Testis (tissue), 2 donors: ENCODE measurements at regions not wholly inside any gene's neighbourhood (a gene's known extent, or its start where the extent isn't known, plus 50 kb on each side); places are given as distances from the start of the nearest gene placed in this dataset.

Experiments
- DNase-seq: peaks from one replicate; pipeline ENCODE4 v3.0.0-alpha.2; 2019
- H3K27ac ChIP-seq, 2 donors: fragments of 200-600 bp; sonication (generic); one replicate each; pipeline ENCODE4 v1.5.1; 2019
- H3K27me3 ChIP-seq: fragments of 200-600 bp; sonication (generic); one replicate; pipeline ENCODE4 v1.5.1; 2019
- H3K36me3 ChIP-seq: fragments of 200-600 bp; sonication (generic); one replicate; pipeline ENCODE4 v1.5.1; 2017; ENCODE audit warnings: low read depth; ENCODE audit errors: missing control alignments
- H3K4me1 ChIP-seq: fragments of 200-600 bp; sonication (generic); one replicate; pipeline ENCODE4 v1.5.1; 2019
- H3K4me3 ChIP-seq, 2 donors: fragments of 200-600 bp; sonication (generic); one replicate each; pipeline ENCODE4 v1.5.1; 2017 to 2019
- H3K9me3 ChIP-seq: fragments of 200-600 bp; sonication (generic); one replicate; pipeline ENCODE4 v1.5.1; 2017
- POLR2A ChIP-seq: fragments of 450-650 bp; IDR thresholded peaks from one replicate; pipeline ENCODE4 v1.6.1; 2017; ENCODE audit warnings: antibody characterized with exemption, mild to moderate bottlenecking, moderate library complexity
- WGBS, 2 donors: methylation state at CpG; one replicate each; pipeline ENCODE4 v1.1.5; 2018; 5-methylcytosine and 5-hydroxymethylcytosine counted together
- intact Hi-C: fragments of 100-400 bp; cut with DNase I; formaldehyde crosslinking; loops from one replicate; pipeline ENCODE4 v1.15.1; 2023; ENCODE audit warnings: low total_unique reads
- TF ChIP-seq, protein P1 (sequence below), 3 experiments: fragments of 450-650 bp in 2 of 3; fragments of 200-600 bp in 1 of 3; sonication (generic) in 1 of 3; IDR thresholded peaks; one replicate each; pipeline ENCODE4 v1.5.1; 2016 to 2019; ENCODE audit warnings: antibody characterized with exemption in 3 of 3, mild to moderate bottlenecking in 2 of 3, moderate library complexity in 1 of 3

DNA sequence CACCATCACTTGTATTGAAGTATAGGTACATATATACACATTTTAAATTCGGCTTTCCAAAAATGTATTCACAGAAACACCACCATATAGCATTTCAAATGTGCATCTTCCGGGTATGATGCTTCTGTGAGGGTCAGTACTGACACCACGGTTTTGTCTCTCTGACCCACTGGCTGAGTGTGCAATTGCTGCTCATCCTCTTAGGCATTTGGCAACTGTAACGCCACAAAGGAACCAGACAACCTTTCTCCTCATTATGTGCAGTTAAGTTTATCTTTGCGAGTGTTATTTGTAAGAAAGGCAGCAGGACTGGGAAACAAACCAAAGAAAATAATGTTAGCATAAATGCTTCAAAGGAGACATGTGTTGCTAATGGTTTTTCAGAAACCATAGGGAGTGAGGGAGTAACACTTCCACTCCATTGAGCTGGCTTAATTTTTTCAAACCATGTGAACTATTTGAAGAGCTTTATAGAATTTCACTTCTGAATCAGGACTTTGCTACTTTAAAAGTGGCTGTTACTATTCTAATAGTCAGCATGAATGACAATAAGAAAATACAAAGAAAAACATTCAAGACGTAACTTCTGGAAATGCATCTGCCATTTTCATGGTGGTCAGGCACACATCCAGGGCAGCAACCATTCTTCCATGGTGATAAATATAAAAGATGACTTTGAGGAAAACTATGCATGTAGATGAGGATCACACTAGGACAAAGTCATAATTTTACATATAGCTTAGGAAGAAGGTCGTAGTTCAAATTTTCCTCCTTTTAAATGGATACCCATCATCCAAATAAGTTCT is 423.3 kb downstream of the MZT1 start:
- Histone ChIP-seq H3K27ac (no peak overlapping the region), H3K9me3 (no peaks in the 10 kb centered on the region), H3K4me3 (no peak overlapping the region), H3K36me3 (no peaks in the 10 kb centered on the region), H3K27me3 (no peaks in the 10 kb centered on the region), H3K4me1 (no peaks in the 10 kb centered on the region)
- TF ChIP-seq POLR2A: no peak
- TF ChIP-seq, protein P1, sequence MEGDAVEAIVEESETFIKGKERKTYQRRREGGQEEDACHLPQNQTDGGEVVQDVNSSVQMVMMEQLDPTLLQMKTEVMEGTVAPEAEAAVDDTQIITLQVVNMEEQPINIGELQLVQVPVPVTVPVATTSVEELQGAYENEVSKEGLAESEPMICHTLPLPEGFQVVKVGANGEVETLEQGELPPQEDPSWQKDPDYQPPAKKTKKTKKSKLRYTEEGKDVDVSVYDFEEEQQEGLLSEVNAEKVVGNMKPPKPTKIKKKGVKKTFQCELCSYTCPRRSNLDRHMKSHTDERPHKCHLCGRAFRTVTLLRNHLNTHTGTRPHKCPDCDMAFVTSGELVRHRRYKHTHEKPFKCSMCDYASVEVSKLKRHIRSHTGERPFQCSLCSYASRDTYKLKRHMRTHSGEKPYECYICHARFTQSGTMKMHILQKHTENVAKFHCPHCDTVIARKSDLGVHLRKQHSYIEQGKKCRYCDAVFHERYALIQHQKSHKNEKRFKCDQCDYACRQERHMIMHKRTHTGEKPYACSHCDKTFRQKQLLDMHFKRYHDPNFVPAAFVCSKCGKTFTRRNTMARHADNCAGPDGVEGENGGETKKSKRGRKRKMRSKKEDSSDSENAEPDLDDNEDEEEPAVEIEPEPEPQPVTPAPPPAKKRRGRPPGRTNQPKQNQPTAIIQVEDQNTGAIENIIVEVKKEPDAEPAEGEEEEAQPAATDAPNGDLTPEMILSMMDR (IDR thresholded peaks at IDR 0.05): no peak
- 67 to 69% methylated on average over 7 of the region's 7 CpGs for WGBS, 2 donors
- DNase-seq: no peak
- intact Hi-C loops: no loop called here

DNA sequence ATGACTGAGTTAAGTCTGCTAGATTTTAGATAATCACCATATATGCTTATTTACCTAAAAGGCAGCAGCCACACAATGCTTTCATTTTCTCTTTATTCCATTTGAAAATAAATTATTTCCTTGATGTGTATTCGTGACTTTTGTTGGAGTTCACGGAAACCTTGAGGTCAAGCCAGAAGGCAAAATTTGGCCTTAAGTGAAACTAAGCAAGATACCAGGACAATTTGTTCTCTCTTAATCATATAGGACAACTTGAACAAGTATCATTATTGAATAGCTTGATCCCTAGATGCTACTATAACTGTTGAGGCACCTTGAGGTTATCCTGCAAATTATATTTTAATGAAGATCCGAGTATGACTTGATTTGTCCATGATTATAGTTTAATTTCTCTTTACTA is 429.2 kb upstream of the DACH1 start:
- H3K9me3 ChIP-seq: no peaks in the 10 kb centered on the region
- 32 to 47% methylated on average over 3 of the region's 3 CpGs for WGBS, 2 donors
- intact Hi-C loops: no loop called here
- no peak overlapping the region for H3K4me3 ChIP-seq
- TF ChIP-seq, protein P1 (IDR thresholded peaks at IDR 0.05): no peak
- no peak for TF ChIP-seq POLR2A
- H3K27me3 ChIP-seq: no peaks in the 10 kb centered on the region
- DNase-seq: no peak
- H3K27ac ChIP-seq: no peak overlapping the region
- peaks cover 5% of the 10 kb centered on the region for H3K4me1 ChIP-seq
- no peaks in the 10 kb centered on the region for H3K36me3 ChIP-seq

- peak overlapping the region in 1 of 2 donors; percentile 11 for H3K27ac ChIP-seq
- H3K36me3 ChIP-seq: no peaks in the 10 kb centered on the region
- intact Hi-C loops: no loop called here
- 30 to 43% methylated on average over 2 of the region's 2 CpGs for WGBS, 2 donors
- DNase-seq: peak; percentile 19
- H3K4me1 ChIP-seq: peaks cover 5% of the 10 kb centered on the region
- no peak overlapping the region for H3K4me3 ChIP-seq
- no peak for TF ChIP-seq POLR2A
- H3K27me3 ChIP-seq: no peaks in the 10 kb centered on the region
- no peaks in the 10 kb centered on the region for H3K9me3 ChIP-seq
These were observed 428.1 kb upstream of the DACH1 start for GRCh38 chr13:72295153-72295552.

- H3K36me3 ChIP-seq: no peaks in the 10 kb centered on the region
- intact Hi-C loops: no loop called here
- no peak for TF ChIP-seq POLR2A
- TF ChIP-seq, protein P1 (IDR thresholded peaks at IDR 0.05): no peak
- WGBS, 2 donors: 65 to 77% methylated on average over 1 of the region's 1 CpG
- peaks cover 5% of the 10 kb centered on the region for H3K4me1 ChIP-seq
- H3K27ac ChIP-seq: no peak overlapping the region
- no peaks in the 10 kb centered on the region for H3K9me3 ChIP-seq
- DNase-seq: no peak
- H3K4me3 ChIP-seq: no peak overlapping the region
- no peaks in the 10 kb centered on the region for H3K27me3 ChIP-seq
These were observed 426.2 kb upstream of the DACH1 start for GRCh38 chr13:72293206-72293605.

DNA sequence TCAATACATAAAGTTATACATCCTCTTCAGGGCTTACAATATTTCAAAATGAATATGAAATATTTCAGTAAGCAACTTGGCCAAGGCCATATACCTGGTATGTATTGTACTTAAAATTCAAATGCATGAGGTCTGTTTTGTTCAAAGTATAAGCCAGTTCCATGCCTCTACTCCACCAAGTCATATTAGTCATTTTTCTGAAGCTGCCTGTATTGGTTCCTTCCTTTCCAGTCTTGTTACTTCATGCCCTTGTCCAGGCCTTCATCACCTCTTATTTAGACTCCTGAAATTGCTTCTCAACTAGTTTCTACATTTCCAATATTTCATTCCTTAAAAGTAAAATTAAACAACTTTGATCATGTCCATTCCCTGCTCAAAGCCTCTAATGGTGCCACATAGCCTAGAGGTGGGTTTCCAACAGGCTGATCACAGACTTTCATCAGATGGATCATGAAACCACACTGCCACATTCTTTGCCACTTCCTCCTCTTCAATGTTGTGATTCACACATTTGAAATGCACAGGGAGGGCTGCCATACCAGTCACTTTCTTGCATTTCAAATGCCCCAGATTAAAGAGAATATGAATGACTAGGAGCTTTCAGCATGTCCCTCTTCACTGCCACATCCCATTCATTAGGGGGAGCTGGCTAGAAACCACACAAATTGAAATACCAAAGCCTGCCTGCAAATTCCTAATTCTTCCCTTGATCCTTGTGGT is 424.1 kb upstream of the DACH1 start:
- Histone ChIP-seq H3K36me3 (no peaks in the 10 kb centered on the region), H3K4me3 (no peak overlapping the region), H3K9me3 (no peaks in the 10 kb centered on the region), H3K4me1 (peaks cover 4% of the 10 kb centered on the region), H3K27ac (no peak overlapping the region), H3K27me3 (no peaks in the 10 kb centered on the region)
- no peak for DNase-seq
- intact Hi-C loops: no loop called here
- no peak for TF ChIP-seq POLR2A
- TF ChIP-seq, protein P1 (IDR thresholded peaks at IDR 0.05): no peak
